ENCODE measurements at regions not wholly inside any gene's neighbourhood (a gene's known extent, or its start where the extent isn't known, plus 50 kb on each side); places are given as distances from the start of the nearest gene placed in this dataset.

GRCh38 chr7:130933919-130934318 lies 199.9 kb upstream of the KLF14 start:
- ChIA-PET POLR2A (no interaction called here), CTCF (interaction anchor here (0.7 to 0.9 kb wide), 2 partner anchors 13 to 57 kb away, joined by 3 to 6 read pairs; no protein-coding TSS in a partner anchor)
- Histone ChIP-seq H3K4me1 (ENCODE audit: control insufficient read depth, insufficient read depth, low read length) (no peaks in the 10 kb centered on the region), H3K36me3 (ENCODE audit: control insufficient read depth in 2 of 2, insufficient read depth in 1 of 2, low read length in 2 of 2) (no peaks in the 10 kb centered on the region), H3K4me3 (ENCODE audit: low read depth, low read length) (no peak overlapping the region), H3K27ac (ENCODE audit: extremely low read depth, low read depth, low read length) (no peak overlapping the region), H3K9me3 (ENCODE audit: control insufficient read depth, insufficient read depth, low read depth, low read length) (no peaks in the 10 kb centered on the region)
- TF ChIP-seq ZNF561 (tag by site-specific recombination; IDR thresholded peaks at IDR 0.05; ENCODE audit: borderline replicate concordance) (no peak), KLF8 (tag by site-specific recombination; IDR thresholded peaks at IDR 0.05) (no peak), ZNF513 (tag by site-specific recombination; IDR thresholded peaks at IDR 0.05) (no peak), IKZF3 (tag by site-specific recombination; IDR thresholded peaks at IDR 0.05) (no peak), ZNF266 (tag by site-specific recombination; IDR thresholded peaks at IDR 0.05; ENCODE audit: low read depth) (no peak), ZNF10 (tag by site-specific recombination; IDR thresholded peaks at IDR 0.05) (no peak), SCRT1 (tag by site-specific recombination; IDR thresholded peaks at IDR 0.05; ENCODE audit: borderline replicate concordance) (no peak), ZSCAN30 (tag by site-specific recombination; IDR thresholded peaks at IDR 0.05) (no peak), ZNF140 (tag by site-specific recombination; IDR thresholded peaks at IDR 0.05) (no peak)

- CTCF ChIA-PET: interaction anchor here (0.8 kb wide), 1 partner anchor 39 kb away, joined by 4 read pairs; no protein-coding TSS in a partner anchor
- H3K36me3 ChIP-seq (ENCODE audit: control insufficient read depth in 2 of 2, insufficient read depth in 1 of 2, low read length in 2 of 2): no peaks in the 10 kb centered on the region
- H3K27ac ChIP-seq (ENCODE audit: extremely low read depth, low read depth, low read length): no peak overlapping the region
- H3K4me1 ChIP-seq (ENCODE audit: control insufficient read depth, insufficient read depth, low read length): no peaks in the 10 kb centered on the region
- POLR2A ChIA-PET: interaction anchor here (0.6 kb wide), 1 partner anchor 23 kb away, joined by 3 read pairs; no protein-coding TSS in a partner anchor
- no peaks in the 10 kb centered on the region for H3K9me3 ChIP-seq (ENCODE audit: control insufficient read depth, insufficient read depth, low read depth, low read length)
- H3K4me3 ChIP-seq (ENCODE audit: low read depth, low read length): no peak overlapping the region
- TF ChIP-seq TRIM28 (IDR thresholded peaks at IDR 0.05; ENCODE audit: borderline replicate concordance, low read length) (no peak), ZNF433 (tag by site-specific recombination; IDR thresholded peaks at IDR 0.05; ENCODE audit: low read depth) (no peak), ZNF600 (tag by site-specific recombination; IDR thresholded peaks at IDR 0.05) (no peak), GFI1B (tag by site-specific recombination; IDR thresholded peaks at IDR 0.05) (no peak), ZNF341 (tag by site-specific recombination; IDR thresholded peaks at IDR 0.05; ENCODE audit: low read depth) (no peak), ZNF223 (tag by site-specific recombination; IDR thresholded peaks at IDR 0.05) (no peak), ZNF354C (tag by site-specific recombination; IDR thresholded peaks at IDR 0.05; ENCODE audit: borderline replicate concordance, low read depth) (no peak), ZBTB11 (tag by site-specific recombination; conservative IDR thresholded peaks at IDR 0.05; ENCODE audit: low read depth) (no peak), ZNF292 (tag by site-specific recombination; IDR thresholded peaks at IDR 0.05; ENCODE audit: borderline replicate concordance, low read depth) (no peak), ZNF707 (tag by site-specific recombination; IDR thresholded peaks at IDR 0.05) (no peak), ZNF350 (tag by site-specific recombination; IDR thresholded peaks at IDR 0.05) (no peak), KLF16 (tag by site-specific recombination; IDR thresholded peaks at IDR 0.05) (no peak), ZNF10 (tag by site-specific recombination; IDR thresholded peaks at IDR 0.05) (no peak), ZNF335 (tag by site-specific recombination; conservative IDR thresholded peaks at IDR 0.05) (no peak), ZFP3 (tag by site-specific recombination; IDR thresholded peaks at IDR 0.05; ENCODE audit: low read depth) (no peak), ZBTB6 (tag by site-specific recombination; IDR thresholded peaks at IDR 0.05) (no peak), ZNF776 (tag by site-specific recombination; IDR thresholded peaks at IDR 0.05; ENCODE audit: borderline replicate concordance) (no peak), ZNF48 (tag by site-specific recombination; IDR thresholded peaks at IDR 0.05) (no peak)
These were observed 201.7 kb upstream of the KLF14 start for GRCh38 chr7:130935564-130936157.

Data from HEK293 (cell line).